GM12872 (cell line): ENCODE measurements at regions not wholly inside any gene's neighbourhood (a gene's known extent, or its start where the extent isn't known, plus 50 kb on each side); places are given as distances from the start of the nearest gene placed in this dataset.

ENCODE experiments used
- TF ChIP-seq, protein P1 (sequence below): IDR thresholded peaks from 3 replicates; pipeline ENCODE4 v1.5.1; 2011; ENCODE audit warnings: low read depth, mild to moderate bottlenecking, low read length, moderate library complexity; ENCODE audit not compliant: insufficient read depth

DNA sequence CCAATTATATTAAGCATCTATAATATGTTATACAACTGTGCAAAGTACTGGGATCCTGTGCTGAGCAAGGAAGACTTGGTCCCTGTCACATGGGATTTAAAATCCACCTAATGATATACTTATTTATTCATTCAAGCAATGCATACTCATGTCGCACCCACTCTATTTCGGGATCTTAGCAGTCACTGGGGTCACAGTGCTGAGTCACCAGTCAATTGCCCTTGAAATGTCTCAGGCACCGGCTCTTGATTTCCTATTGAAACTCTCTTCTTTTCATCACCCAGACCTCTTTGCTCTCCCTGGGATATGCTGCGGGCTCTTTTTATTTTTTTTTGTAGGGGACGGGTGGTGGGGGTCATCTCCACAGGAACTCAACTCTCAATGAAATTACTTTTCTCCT is 194.5 kb upstream of the GAP43 start:
- TF ChIP-seq, protein P1, sequence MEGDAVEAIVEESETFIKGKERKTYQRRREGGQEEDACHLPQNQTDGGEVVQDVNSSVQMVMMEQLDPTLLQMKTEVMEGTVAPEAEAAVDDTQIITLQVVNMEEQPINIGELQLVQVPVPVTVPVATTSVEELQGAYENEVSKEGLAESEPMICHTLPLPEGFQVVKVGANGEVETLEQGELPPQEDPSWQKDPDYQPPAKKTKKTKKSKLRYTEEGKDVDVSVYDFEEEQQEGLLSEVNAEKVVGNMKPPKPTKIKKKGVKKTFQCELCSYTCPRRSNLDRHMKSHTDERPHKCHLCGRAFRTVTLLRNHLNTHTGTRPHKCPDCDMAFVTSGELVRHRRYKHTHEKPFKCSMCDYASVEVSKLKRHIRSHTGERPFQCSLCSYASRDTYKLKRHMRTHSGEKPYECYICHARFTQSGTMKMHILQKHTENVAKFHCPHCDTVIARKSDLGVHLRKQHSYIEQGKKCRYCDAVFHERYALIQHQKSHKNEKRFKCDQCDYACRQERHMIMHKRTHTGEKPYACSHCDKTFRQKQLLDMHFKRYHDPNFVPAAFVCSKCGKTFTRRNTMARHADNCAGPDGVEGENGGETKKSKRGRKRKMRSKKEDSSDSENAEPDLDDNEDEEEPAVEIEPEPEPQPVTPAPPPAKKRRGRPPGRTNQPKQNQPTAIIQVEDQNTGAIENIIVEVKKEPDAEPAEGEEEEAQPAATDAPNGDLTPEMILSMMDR = no peak

DNA sequence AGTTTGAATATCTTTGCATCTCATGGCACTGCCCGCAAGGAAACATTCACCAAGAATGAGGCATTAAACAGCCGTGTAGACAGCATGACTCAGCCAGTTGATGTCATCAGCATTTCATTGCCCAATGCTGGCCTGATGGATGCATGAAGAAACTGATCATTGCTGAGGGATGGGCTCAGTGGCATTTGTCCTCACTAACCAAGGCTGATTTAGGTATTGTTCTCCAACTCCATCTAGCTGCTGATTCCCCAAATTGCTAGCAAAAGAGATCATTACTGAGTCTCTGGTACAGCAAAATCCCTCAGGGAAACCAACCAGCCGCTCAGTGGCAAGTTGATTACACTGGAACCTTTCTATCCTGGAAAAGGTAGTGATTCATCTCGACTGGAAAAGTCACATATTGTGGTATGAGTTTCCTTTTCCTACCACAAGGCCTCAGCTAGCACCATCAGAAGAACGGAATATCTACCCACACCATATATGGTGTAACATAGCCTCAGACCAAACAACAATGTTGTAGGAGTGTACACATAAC is 186.5 kb upstream of the GAP43 start:
- TF ChIP-seq, protein P1 = no peak

DNA sequence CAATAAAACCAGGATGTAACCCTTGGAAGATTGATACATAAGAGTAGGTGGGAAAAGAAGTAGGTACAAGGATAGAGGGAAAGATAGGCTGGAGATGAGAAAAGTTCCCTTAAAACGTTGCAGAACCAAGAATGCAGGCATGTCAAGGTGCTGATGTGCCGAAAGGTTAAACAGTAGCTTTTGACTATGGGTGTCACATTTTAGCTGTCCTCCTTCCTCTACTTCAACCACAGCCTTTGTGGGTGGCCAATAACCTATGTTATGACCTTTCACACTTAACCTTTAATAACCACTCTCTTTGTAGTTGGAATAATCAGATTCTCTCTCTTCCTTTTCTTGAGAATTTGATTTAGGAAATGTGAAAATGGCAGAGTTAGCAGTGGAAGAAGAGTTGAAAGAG is 184.5 kb upstream of the GAP43 start:
- TF ChIP-seq, protein P1 = no peak

DNA sequence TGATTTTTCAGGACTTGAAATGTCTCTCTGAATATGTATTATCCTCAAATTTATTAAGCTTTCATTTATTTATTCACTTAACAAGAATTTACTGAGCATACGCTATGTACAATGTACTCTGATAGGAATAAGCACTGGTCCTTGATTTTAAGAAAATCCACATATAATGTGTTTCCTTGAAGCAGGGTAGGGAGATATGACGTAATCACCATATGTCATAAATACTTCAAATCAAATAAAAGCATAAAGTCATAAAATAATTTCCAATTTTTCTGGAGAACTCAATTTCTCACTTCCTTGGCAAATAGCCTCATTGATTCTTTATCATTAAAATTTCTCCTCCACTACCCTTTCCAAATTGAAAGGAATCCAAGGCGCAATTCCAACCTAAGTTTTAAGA is 177.8 kb upstream of the GAP43 start:
- TF ChIP-seq, protein P1 = no peak

DNA sequence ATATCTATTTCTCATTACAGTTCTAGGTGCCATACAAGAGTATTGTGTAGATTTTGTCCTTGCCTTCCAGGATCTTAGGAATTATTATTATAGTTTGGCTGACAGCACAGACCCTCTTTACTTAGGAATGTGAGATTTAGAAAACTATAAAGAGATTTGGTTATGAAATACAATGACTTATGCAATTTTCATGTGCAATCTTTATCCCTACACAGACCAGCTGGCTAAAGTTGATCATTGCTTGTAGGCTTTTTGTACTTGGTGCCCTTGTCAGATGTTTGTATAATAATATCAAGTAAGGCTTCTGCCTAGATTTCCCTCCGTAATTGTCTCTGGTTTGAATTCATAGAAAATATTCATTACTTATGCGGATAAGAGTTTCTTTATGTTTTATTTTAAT is 174.5 kb upstream of the GAP43 start:
- TF ChIP-seq, protein P1 = no peak

DNA sequence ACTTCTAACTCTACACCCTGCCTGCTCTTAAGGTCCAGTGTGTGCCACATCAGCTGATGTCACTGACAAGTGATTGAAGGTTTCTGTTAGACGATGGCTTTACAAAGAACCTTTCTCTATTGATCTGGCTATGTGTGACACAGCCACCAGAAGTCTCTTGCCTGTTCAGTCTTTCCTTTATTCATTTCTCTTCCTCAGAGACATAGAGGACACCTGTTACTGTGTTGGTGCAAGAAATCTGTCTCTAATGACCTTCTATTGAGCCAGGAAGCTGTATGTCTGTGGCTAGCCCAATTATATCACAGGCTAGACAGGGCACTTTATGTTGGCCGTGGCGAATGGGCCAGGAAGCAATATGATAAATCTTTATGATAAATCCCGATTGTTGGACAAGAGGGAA is 173.3 kb upstream of the GAP43 start:
- TF ChIP-seq, protein P1 = no peak

DNA sequence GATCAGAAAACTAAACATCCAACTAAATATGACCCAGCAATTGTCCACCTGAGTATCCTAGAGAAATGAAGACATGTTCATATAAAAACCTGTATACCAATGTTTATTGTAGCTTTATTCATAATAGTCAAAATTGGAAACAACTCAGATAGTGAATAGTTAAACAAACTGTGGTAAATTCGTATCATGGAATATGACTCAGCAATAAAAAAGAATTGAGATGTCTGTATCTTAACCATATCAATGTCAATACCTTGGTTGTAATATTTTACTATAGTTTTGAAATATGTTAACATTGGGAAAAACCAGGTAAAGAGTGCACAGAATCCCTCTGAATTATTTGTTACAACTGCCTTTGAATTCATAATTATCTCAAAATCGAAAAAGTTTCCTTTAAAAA is 159.3 kb upstream of the GAP43 start:
- TF ChIP-seq, protein P1 = no peak
